GM12864 (cell line): ENCODE measurements at regions not wholly inside any gene's neighbourhood (a gene's known extent, or its start where the extent isn't known, plus 50 kb on each side); places are given as distances from the start of the nearest gene placed in this dataset.
"Not testable (repeated sequence)": the region's sequence is repeated elsewhere in the genome, so short reads cannot be mapped to it uniquely, and the experiment has no call there.

Experiments
- DNase-seq: peaks from one replicate; pipeline ENCODE4 v3.0.0-alpha.2; 2011; ENCODE audit warnings: low read depth
- H3K4me3 ChIP-seq: 2 replicates; pipeline ENCODE4 v1.5.1; 2011; ENCODE audit warnings: mild to moderate bottlenecking, low read depth, low read length, control low read depth
- TF ChIP-seq, protein P1 (sequence below): IDR thresholded peaks from 2 replicates; pipeline ENCODE4 v1.5.1; 2011; ENCODE audit warnings: low read depth, mild to moderate bottlenecking, moderate library complexity, low read length, control low read depth, inconsistent platforms; ENCODE audit errors: missing control alignments

DNA sequence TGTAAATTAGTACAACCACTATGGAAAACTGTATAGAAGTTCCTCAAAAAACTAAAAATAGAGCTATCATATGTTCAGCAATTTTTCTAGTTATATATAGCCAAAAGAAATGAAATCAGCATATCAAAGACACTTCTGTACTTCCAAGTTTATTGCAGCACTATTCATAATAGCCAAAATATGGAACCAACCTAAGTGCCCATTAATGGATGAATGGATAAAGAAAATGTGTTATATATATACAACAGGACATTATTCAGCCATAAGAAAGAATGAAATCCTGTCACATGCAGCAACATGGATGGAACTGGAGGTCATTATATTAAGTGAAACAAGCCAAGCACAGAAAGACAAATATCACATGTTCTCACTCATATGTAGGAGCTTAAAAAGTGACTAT, 112.6 kb downstream of the MDH1 start:
- no peak overlapping the region for H3K4me3 ChIP-seq
- TF ChIP-seq, protein P1, sequence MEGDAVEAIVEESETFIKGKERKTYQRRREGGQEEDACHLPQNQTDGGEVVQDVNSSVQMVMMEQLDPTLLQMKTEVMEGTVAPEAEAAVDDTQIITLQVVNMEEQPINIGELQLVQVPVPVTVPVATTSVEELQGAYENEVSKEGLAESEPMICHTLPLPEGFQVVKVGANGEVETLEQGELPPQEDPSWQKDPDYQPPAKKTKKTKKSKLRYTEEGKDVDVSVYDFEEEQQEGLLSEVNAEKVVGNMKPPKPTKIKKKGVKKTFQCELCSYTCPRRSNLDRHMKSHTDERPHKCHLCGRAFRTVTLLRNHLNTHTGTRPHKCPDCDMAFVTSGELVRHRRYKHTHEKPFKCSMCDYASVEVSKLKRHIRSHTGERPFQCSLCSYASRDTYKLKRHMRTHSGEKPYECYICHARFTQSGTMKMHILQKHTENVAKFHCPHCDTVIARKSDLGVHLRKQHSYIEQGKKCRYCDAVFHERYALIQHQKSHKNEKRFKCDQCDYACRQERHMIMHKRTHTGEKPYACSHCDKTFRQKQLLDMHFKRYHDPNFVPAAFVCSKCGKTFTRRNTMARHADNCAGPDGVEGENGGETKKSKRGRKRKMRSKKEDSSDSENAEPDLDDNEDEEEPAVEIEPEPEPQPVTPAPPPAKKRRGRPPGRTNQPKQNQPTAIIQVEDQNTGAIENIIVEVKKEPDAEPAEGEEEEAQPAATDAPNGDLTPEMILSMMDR, result no peak
- DNase-seq, result no peak

DNA sequence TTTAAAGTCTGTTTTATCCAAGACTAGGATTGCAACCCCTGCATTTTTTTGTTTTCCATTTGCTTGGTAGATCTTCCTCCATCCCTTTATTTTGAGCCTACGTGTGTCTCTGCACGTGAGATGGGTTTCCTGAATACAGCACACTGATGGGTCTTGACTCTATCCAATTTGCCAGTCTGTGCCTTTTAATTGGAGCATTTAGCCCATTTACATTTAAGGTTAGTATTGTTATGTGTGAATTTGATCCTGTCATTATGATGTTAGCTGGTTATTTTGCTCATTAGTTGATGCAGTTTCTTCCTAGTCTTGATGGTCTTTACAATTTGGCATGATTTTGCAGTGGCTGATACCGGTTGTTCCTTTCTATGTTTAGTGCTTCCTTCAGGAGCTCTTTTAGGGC, 117.3 kb downstream of the MDH1 start:
- not testable (repeated sequence) for DNase-seq, H3K4me3 ChIP-seq

DNA sequence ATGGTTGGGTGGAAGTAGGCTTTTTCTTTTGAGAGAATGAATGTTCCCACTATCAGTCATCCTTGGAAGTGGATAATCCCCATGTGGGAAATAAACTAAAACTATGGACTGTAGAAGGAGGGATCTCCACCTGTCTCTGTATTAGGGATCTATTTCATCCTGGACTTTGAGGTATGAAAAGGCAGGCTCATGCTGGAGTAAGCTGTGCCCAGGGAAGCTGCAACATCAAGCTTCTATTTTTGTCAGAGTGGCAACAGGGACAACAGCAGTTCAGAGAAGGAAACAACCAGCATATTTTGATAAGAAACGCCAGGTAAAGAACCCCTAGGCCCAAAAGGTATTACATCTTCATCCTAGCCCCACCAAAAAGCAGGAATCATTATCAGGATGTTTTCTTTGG, 122.0 kb downstream of the MDH1 start:
- H3K4me3 ChIP-seq, result no peak overlapping the region
- DNase-seq, result no peak
- TF ChIP-seq, protein P1, result no peak

DNA sequence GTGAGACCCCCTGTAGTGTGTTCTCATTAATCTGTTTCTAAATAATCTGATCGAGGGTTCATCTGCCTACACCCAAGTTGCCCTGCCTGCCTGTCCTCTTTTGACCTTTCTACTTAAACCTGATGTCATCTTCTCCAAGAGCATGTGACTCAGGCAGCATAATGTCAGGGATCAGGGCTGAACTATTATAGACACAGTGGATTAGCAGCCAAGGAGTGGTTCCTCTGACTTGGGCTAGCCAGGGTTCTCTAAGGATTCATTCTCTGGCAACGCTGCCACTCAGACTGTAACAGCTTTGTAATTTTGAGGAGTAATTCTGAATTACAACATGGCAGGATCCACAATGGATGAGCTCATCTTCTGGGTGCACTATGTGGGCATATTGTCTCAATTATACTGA, 124.0 kb downstream of the MDH1 start:
- no peak for DNase-seq
- H3K4me3 ChIP-seq, result no peak overlapping the region
- TF ChIP-seq, protein P1, result no peak

DNA sequence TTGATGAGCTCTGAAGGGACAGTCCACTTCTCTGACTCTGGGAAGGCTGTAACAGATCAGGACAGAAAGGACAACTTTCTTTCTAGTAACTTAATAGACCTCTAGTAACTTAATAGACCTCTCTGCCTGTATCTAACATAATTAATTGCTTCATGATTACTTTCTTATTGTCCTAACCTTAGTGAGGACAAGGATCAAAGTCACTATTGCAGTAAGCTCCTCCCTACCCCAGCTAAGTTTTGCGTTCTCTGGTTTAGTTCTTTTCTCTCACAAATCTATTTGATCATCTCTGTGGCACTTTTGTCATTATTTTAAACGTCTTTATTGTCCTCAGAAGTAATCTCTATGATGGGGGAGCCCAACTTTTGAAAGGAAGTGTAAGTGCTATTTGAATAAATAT, 125.5 kb upstream of the UGP2 start:
- TF ChIP-seq, protein P1, result no peak
- no peak overlapping the region for H3K4me3 ChIP-seq
- DNase-seq, result no peak

DNA sequence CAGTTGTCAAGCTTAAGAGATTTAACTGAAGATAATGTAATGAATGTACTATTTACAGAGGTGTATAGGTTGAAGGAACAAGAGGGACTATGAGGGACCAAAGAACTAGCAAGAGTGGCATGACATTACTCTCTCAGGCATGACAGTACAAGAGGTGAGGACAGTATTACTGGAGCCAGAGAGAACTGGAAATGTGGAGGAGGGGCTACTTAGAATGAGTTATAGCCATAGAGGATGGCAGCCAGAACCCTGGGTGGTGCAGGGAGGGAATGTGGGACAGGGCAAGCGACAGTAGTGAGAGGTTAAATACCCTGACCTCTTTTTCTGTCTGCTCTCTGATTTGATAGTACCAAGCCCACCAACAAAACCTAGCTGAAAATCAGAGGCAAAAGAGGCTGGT, 122.6 kb upstream of the UGP2 start:
- DNase-seq, result no peak
- H3K4me3 ChIP-seq, result no peak overlapping the region
- TF ChIP-seq, protein P1, result no peak

DNA sequence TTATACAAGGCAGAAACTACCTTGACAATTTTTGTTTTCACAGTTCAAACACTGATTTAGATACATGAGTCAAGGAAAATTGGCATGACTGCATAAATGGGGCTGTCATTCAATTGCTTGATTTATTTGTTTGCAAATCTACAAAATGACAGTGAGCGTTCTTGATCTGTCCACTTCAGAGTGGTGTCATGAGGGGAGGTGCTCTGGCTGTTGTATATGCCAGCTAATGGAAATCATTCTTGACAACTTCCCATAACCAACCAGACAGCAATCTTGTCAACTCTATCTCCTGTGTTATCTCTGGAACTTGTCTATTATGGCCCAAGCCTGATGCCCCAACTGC, 120.6 kb upstream of the UGP2 start:
- TF ChIP-seq, protein P1, result no peak
- DNase-seq, result no peak
- no peak overlapping the region for H3K4me3 ChIP-seq

DNA sequence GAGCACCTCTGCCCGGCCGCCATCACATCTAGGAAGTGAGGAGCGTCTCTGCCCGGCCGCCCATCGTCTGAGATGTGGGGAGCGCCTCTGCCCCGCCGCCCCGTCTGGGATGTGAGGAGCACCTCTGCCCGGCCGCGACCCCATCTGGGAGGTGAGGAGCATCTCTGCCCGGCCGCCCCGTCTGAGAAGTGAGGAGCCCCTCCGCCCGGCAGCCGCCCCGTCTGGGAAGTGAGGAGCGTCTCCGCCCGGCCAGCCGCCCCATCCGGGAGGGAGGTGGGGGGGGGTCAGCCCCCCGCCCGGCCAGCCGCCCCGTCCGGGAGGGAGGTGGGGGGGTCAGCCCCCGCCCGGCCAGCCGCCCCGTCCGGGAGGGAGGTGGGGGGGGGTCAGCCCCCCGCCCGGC, 119.4 kb upstream of the UGP2 start:
- DNase-seq, result not testable (repeated sequence)

More for the DNA sequence above, 119.4 kb upstream of the UGP2 start:
- H3K4me3 ChIP-seq, result not testable (repeated sequence)
